ENCODE measurements at regions not wholly inside any gene's neighbourhood (a gene's known extent, or its start where the extent isn't known, plus 50 kb on each side); places are given as distances from the start of the nearest gene placed in this dataset.

DNA sequence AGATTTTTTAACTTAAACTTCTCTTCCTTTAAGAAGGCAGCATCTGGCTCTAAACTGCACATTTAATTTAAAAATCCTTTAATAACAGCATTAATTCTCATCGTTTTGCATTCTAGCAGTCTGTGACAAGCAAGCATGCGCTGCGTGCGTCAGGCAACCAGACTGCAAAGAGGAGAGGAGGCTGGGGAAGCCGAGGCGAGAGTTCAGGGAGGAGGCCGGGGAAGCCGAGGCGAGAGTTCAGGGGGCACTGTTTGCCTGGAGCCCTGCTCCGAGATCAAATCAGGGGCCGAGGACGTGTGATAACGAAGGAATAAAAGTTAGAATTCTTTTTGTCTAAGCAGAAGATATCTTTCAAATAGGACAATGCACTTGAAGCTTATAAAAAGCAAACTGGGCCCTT, 435.7 kb downstream of the EFNB2 start:
- TF ChIP-seq CTCF (conservative IDR thresholded peaks at IDR 0.05 in 1 of 2, IDR thresholded peaks at IDR 0.05 in 1 of 2; ENCODE audit: low read depth in 1 of 2, low read length in 2 of 2) (no peak), EZH2 (IDR thresholded peaks at IDR 0.05; ENCODE audit: low read length, missing control alignments) (no peak)
